IPS-15b (cell line): ENCODE measurements at regions not wholly inside any gene's neighbourhood (a gene's known extent, or its start where the extent isn't known, plus 50 kb on each side); places are given as distances from the start of the nearest gene placed in this dataset.

Experiments used
- H3K27me3 ChIP-seq: one replicate; pipeline ENCODE4 v1.6.1; 2013; ENCODE audit warnings: low read length; ENCODE audit not compliant: control insufficient read depth, insufficient read depth
- H3K36me3 ChIP-seq: one replicate; pipeline ENCODE4 v1.6.1; 2013; ENCODE audit warnings: low read length; ENCODE audit not compliant: control insufficient read depth, insufficient read depth
- H3K4me1 ChIP-seq: one replicate; pipeline ENCODE4 v1.6.1; 2013; ENCODE audit warnings: mild to moderate bottlenecking, low read length; ENCODE audit not compliant: control insufficient read depth, insufficient read depth
- H3K4me3 ChIP-seq: one replicate; pipeline ENCODE4 v1.5.1; 2013; ENCODE audit warnings: low read depth, low read length
- H3K9ac ChIP-seq: one replicate; pipeline ENCODE4 v1.6.1; 2013; ENCODE audit warnings: low read depth, mild to moderate bottlenecking, low read length
- H3K9me3 ChIP-seq: one replicate; pipeline ENCODE4 v1.6.1; 2013; ENCODE audit warnings: mild to moderate bottlenecking, low read length; ENCODE audit not compliant: control insufficient read depth, insufficient read depth

- H3K27me3 ChIP-seq: no peaks in the 10 kb centered on the region
- no peaks in the 10 kb centered on the region for H3K36me3 ChIP-seq
- H3K4me3 ChIP-seq: no peak overlapping the region
- no peaks in the 10 kb centered on the region for H3K9me3 ChIP-seq
- H3K9ac ChIP-seq: no peak overlapping the region
- H3K4me1 ChIP-seq: peaks cover 8% of the 10 kb centered on the region
Measured at GRCh38 chr9:13596383-13596970, 317.0 kb upstream of the MPDZ start.

GRCh38 chr9:13590996-13591395, 311.5 kb upstream of the MPDZ start:
- Histone ChIP-seq H3K4me1 (peaks cover 30% of the 10 kb centered on the region), H3K36me3 (no peaks in the 10 kb centered on the region), H3K4me3 (no peak overlapping the region), H3K9ac (no peak overlapping the region), H3K9me3 (no peaks in the 10 kb centered on the region), H3K27me3 (no peaks in the 10 kb centered on the region)

GRCh38 chr9:13589034-13589737, 309.7 kb upstream of the MPDZ start:
- Histone ChIP-seq H3K4me3 (no peak overlapping the region), H3K9me3 (no peaks in the 10 kb centered on the region), H3K4me1 (peaks cover 30% of the 10 kb centered on the region), H3K27me3 (no peaks in the 10 kb centered on the region), H3K36me3 (no peaks in the 10 kb centered on the region), H3K9ac (no peak overlapping the region)

GRCh38 chr9:13588151-13589033, 308.9 kb upstream of the MPDZ start:
- Histone ChIP-seq H3K4me1 (peaks cover 30% of the 10 kb centered on the region), H3K9me3 (no peaks in the 10 kb centered on the region), H3K36me3 (no peaks in the 10 kb centered on the region), H3K27me3 (no peaks in the 10 kb centered on the region), H3K9ac (no peak overlapping the region), H3K4me3 (no peak overlapping the region)

DNA sequence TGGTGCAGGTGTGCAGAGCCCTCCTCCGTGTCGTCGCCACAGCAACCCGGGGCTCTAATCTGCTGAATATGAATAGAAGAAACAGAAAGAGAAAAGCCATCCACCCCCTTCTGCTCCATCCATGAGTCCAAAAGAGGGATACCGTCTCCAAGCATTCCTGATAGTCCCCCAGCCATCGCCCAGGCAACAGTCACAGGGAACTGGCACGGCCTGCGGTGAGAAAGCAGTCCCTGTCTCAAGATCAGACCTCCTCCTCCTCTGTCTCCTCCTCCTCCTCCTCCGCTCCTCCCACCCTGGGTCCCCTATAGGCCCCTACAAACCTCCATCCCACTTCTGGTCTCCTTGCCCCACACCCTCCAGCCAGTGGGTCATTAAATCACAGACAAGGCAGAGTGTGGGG, 308.1 kb upstream of the MPDZ start:
- Histone ChIP-seq H3K9ac (no peak overlapping the region), H3K9me3 (no peaks in the 10 kb centered on the region), H3K4me1 (peaks cover 30% of the 10 kb centered on the region), H3K27me3 (no peaks in the 10 kb centered on the region), H3K4me3 (no peak overlapping the region), H3K36me3 (no peaks in the 10 kb centered on the region)

DNA sequence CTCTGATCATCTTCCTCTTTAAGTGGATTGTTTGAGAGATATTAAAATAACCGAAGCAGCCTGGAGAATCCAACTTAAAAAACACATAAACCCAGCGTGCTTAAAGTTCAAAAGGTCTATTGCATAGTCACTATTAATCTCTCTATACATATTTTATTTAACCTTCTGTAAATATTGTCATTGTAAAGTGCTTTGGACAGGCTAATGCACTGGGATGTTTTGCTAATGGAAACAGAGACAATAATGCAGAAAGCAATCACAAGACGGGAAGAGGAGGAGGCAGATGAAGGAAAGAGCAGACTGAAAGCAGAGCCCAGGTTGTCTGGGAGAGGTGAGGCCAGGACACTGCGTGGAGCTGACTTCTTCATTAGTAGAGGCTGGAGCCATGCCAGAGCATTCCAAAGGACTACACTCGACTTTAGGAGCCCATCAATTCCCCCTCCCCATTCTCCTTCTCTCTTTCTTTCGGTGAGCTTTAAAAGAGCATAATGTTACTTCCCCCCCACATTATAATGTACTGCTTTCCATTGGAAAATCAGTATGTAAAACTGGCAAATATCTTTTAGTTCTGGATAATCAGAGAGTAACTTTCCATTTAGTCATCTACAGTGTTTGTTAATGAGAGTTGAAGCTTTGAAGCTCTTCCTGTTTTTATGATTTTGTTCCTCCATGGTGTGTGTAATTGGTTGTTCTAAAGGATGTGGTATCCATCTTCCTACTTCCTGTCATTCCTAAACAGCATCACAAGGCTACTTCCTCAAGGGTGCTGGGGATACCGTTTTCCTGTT, 307.3 kb upstream of the MPDZ start:
- H3K9me3 ChIP-seq: no peaks in the 10 kb centered on the region
- H3K4me3 ChIP-seq: no peak overlapping the region
- H3K36me3 ChIP-seq: no peaks in the 10 kb centered on the region
- H3K27me3 ChIP-seq: no peaks in the 10 kb centered on the region
- peaks cover 30% of the 10 kb centered on the region for H3K4me1 ChIP-seq
- H3K9ac ChIP-seq: no peak overlapping the region

- no peak overlapping the region for H3K4me3 ChIP-seq
- H3K9ac ChIP-seq: no peak overlapping the region
- peaks cover 11% of the 10 kb centered on the region for H3K4me1 ChIP-seq
- H3K27me3 ChIP-seq: no peaks in the 10 kb centered on the region
- no peaks in the 10 kb centered on the region for H3K9me3 ChIP-seq
- no peaks in the 10 kb centered on the region for H3K36me3 ChIP-seq
Measured at GRCh38 chr9:13580760-13581159, 301.3 kb upstream of the MPDZ start.

DNA sequence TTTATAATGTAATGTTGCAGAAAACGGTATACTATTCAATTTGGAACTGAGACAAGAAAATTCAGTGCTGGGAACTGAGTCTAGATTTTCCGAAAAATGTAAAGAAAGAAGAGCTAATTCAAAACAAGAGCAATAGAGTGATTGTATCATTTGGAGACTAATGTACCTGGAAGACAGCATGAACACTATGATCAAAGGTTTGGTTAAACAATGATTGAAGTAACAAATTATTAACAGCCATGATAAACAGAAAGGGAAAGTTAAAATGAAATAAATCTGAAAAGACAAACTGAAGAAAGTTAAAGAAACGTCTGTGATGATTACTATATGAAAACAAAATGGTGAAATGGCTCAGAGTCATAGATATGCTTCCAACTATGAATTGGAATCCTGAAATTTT, 300.6 kb upstream of the MPDZ start:
- no peaks in the 10 kb centered on the region for H3K9me3 ChIP-seq
- H3K9ac ChIP-seq: no peak overlapping the region
- no peaks in the 10 kb centered on the region for H3K27me3 ChIP-seq

DNA sequence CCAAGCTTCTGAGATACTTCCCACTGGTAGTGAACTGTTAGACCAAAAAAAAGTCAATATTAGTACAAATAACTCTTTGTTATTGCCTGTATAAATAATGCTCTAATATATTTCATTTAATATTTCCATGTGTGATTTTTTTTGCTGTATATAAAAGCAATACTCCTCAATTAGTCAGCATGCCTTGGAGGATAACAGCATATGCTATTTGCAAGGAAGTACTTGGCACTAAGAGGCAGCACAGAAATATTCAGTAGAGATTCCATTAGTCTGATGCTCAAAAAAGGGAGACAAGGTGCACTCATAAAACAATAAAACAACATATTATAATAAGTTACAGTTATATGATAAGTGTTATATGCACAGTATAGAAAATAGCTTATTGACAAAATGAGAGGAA, 296.6 kb upstream of the MPDZ start:
- Histone ChIP-seq H3K36me3 (no peaks in the 10 kb centered on the region), H3K9me3 (no peaks in the 10 kb centered on the region), H3K4me1 (peaks cover 12% of the 10 kb centered on the region), H3K27me3 (no peaks in the 10 kb centered on the region), H3K4me3 (no peak overlapping the region), H3K9ac (no peak overlapping the region)

More for the DNA sequence above, 300.6 kb upstream of the MPDZ start:
- H3K36me3 ChIP-seq: no peaks in the 10 kb centered on the region
- H3K4me3 ChIP-seq: no peak overlapping the region
- peaks cover 12% of the 10 kb centered on the region for H3K4me1 ChIP-seq

GRCh38 chr9:13575558-13575957, 296.1 kb upstream of the MPDZ start:
- H3K36me3 ChIP-seq: no peaks in the 10 kb centered on the region
- H3K9ac ChIP-seq: no peak overlapping the region
- no peak overlapping the region for H3K4me3 ChIP-seq
- H3K4me1 ChIP-seq: peaks cover 12% of the 10 kb centered on the region
- no peaks in the 10 kb centered on the region for H3K9me3 ChIP-seq
- no peaks in the 10 kb centered on the region for H3K27me3 ChIP-seq
